ENCODE measurements at regions not wholly inside any gene's neighbourhood (a gene's known extent, or its start where the extent isn't known, plus 50 kb on each side); places are given as distances from the start of the nearest gene placed in this dataset.

GRCh38 chr2:185127412-185127811 is 529.1 kb downstream of the ZNF804A start:
- TF ChIP-seq CTCF (IDR thresholded peaks at IDR 0.05; ENCODE audit: control insufficient read depth, insufficient read depth, low read depth, low read length, missing control alignments) = no peak
- no peak overlapping the region for H3K4me3 ChIP-seq (ENCODE audit: control insufficient read depth, low read depth, low read length)
- no peak for DNase-seq (ENCODE audit: low read depth)

GRCh38 chr2:185128346-185128745 is 530.0 kb downstream of the ZNF804A start:
- DNase-seq (ENCODE audit: low read depth) = no peak
- no peak for TF ChIP-seq CTCF (IDR thresholded peaks at IDR 0.05; ENCODE audit: control insufficient read depth, insufficient read depth, low read depth, low read length, missing control alignments)
- H3K4me3 ChIP-seq (ENCODE audit: control insufficient read depth, low read depth, low read length) = no peak overlapping the region

GRCh38 chr2:185128996-185129395 is 530.7 kb downstream of the ZNF804A start:
- H3K4me3 ChIP-seq (ENCODE audit: control insufficient read depth, low read depth, low read length) = no peak overlapping the region
- no peak for TF ChIP-seq CTCF (IDR thresholded peaks at IDR 0.05; ENCODE audit: control insufficient read depth, insufficient read depth, low read depth, low read length, missing control alignments)
- DNase-seq (ENCODE audit: low read depth) = no peak

GRCh38 chr2:185130685-185131084 is 532.4 kb downstream of the ZNF804A start:
- no peak for DNase-seq (ENCODE audit: low read depth)

GRCh38 chr2:185132501-185133041 is 534.2 kb downstream of the ZNF804A start:
- no peak for TF ChIP-seq CTCF (IDR thresholded peaks at IDR 0.05; ENCODE audit: control insufficient read depth, insufficient read depth, low read depth, low read length, missing control alignments)
- DNase-seq (ENCODE audit: low read depth) = no peak
- no peak overlapping the region for H3K4me3 ChIP-seq (ENCODE audit: control insufficient read depth, low read depth, low read length)

More at GRCh38 chr2:185130685-185131084, 532.4 kb downstream of the ZNF804A start:
- no peak overlapping the region for H3K4me3 ChIP-seq (ENCODE audit: control insufficient read depth, low read depth, low read length)
- TF ChIP-seq CTCF (IDR thresholded peaks at IDR 0.05; ENCODE audit: control insufficient read depth, insufficient read depth, low read depth, low read length, missing control alignments) = no peak

- DNase-seq (ENCODE audit: low read depth) = no peak
- no peak overlapping the region for H3K4me3 ChIP-seq (ENCODE audit: control insufficient read depth, low read depth, low read length)
- TF ChIP-seq CTCF (IDR thresholded peaks at IDR 0.05; ENCODE audit: control insufficient read depth, insufficient read depth, low read depth, low read length, missing control alignments) = no peak
Observed at GRCh38 chr2:185137700-185138099, 539.4 kb downstream of the ZNF804A start.

GRCh38 chr2:185142677-185143076 is 544.3 kb downstream of the ZNF804A start:
- no peak for DNase-seq (ENCODE audit: low read depth)
- TF ChIP-seq CTCF (IDR thresholded peaks at IDR 0.05; ENCODE audit: control insufficient read depth, insufficient read depth, low read depth, low read length, missing control alignments) = no peak
- no peak overlapping the region for H3K4me3 ChIP-seq (ENCODE audit: control insufficient read depth, low read depth, low read length)

Data from AG09309 (cell line).